NCI-H69 (cell line): ENCODE measurements at regions not wholly inside any gene's neighbourhood (a gene's known extent, or its start where the extent isn't known, plus 50 kb on each side); places are given as distances from the start of the nearest gene placed in this dataset.
"Not testable (repeated sequence)": the region's sequence is repeated elsewhere in the genome, so short reads cannot be mapped to it uniquely, and the experiment has no call there.

ENCODE experiments used
- DNase-seq: peaks from one replicate; lab custom pipeline; 2025; lab: John Stamatoyannopoulos, UW

- peak; percentile 42 for DNase-seq
These were observed 219.3 kb upstream of the HSF2 start for GRCh38 chr6:122180132-122180531.

DNA sequence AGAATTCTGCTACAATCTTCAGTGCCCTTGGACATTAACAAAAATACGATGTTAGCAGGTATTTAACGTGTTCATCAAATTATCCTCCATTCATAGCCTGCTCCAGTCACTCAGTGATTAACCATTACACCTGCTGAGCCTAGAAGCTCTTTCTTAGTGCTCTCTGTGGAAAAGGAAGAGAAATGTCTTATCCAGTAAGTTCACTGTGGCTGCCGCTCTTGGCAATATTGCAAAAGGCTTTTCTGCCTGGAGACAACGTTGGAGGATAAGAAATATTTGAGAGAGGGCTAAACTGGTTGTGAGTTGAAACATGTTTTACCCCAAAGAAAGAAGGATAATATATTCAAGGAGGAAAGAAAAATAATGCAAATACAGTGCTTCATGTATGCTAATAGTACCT is 217.4 kb upstream of the HSF2 start:
- no peak for DNase-seq

GRCh38 chr6:122184401-122184827 is 215.0 kb upstream of the HSF2 start:
- peak; percentile 43 for DNase-seq

GRCh38 chr6:122185458-122185857 is 214.0 kb upstream of the HSF2 start:
- not testable (repeated sequence) for DNase-seq

GRCh38 chr6:122187186-122187585 is 212.3 kb upstream of the HSF2 start:
- DNase-seq: no peak

DNA sequence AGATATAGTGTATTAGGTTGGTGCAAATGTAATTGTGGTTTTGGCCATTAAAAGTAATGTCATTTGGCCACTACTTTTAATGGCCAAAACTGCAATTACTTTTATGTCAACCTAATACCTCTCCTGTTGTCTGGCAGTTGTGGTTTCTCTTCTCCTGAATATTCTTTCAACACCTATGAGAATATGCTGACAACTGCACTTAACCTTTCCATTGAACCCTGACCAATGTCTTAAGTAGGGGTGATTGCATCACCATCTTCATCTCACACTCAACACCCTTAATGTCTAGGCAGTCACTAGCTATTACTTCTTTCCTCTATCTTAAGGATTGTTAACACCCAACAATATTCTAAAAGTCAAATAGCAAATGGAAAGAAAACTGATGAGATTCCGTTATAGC is 200.5 kb upstream of the HSF2 start:
- DNase-seq: no peak

DNA sequence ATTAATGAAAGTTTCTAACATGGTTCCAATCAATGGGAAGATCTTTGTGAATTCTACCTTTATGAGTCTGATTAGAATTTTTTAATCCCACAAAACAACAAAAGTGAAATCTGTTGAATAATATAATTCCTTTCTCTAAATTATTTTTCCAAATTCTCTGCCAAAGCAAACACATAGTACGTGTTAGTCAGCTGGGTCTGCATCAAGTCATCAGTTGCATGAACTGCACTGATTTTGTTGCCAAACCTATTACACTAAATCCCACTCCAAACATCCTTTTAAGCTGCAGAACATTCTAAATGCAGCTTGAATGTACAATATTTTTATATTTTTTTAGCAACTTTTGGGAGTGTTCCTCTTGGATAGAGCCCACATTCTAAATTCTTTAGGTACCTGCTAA is 199.0 kb upstream of the HSF2 start:
- no peak for DNase-seq

GRCh38 chr6:122202576-122203137 is 196.8 kb upstream of the HSF2 start:
- no peak for DNase-seq

GRCh38 chr6:122207061-122207460 is 192.4 kb upstream of the HSF2 start:
- DNase-seq: no peak

DNA sequence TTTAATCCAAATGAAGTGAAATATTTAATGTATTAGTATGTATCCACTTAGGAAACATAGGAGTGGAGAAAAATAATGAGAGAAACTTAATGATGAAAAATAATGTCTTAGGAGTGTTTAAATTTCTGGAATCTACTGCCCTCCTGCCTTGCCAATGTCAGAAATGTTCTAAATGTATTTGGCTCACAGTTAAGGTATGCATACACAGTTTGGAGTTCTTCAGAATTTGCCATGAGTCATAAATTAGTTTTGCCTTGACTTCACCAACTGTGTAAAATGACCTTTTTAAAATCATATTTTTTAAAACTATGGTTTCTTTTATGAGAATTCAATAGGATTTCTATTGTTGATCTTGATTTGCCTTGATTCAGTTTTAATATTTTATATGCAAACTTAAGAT is 191.7 kb upstream of the HSF2 start:
- no peak for DNase-seq

DNA sequence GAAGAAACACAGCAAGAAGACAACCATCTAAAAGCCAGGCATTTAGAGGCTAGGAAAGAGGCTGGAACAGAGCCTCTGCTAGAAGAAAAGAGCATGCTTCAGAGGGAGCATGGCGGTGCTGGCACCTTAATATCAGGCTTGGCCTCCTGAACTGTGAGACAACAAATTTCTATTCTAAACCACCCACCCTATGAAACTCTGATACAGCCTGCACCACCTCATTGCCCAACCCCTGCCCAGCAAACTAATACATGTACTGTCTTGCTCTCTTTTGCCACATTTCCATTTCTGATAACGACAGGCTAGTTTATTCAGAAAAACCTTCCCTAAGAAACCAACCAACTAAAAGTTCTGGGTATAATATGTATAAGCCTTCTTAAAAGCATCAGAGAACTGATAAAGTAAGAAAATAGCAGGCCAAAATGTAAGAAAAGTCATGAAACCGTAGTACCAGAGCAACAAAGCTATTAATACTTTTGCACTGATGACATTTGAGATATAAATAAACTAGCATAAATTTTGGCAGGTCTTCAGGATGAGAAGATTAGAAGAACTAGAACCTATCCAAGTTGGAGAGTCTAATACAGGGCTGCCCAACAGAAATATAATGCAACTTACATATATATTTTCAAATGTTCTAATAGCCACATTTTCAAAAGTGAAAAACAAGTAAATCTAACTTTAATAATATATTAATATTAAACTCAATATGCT is 184.7 kb upstream of the HSF2 start:
- no peak for DNase-seq

DNA sequence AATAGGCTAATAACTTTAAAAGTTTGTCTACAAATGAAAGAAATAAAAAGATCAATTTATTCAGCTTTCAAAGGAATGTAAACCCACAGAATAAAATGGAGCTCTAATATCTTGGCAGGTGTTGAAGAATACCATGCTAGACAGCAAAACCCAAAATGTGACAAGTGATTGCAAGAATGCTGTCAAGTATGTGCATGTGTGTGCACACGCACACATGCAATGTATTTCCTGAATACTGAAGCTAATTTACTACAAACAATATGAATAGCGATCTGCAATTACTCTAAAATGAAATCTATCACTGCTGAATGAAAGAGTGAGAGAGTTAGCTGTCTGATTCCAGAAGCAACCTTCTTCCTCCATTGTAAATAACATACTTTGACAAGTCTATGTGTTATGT is 179.2 kb upstream of the HSF2 start:
- no peak for DNase-seq

GRCh38 chr6:122222761-122223160 is 176.7 kb upstream of the HSF2 start:
- DNase-seq: no peak

GRCh38 chr6:122223251-122223650 is 176.2 kb upstream of the HSF2 start:
- DNase-seq: no peak

GRCh38 chr6:122238861-122239260 is 160.6 kb upstream of the HSF2 start:
- no peak for DNase-seq

DNA sequence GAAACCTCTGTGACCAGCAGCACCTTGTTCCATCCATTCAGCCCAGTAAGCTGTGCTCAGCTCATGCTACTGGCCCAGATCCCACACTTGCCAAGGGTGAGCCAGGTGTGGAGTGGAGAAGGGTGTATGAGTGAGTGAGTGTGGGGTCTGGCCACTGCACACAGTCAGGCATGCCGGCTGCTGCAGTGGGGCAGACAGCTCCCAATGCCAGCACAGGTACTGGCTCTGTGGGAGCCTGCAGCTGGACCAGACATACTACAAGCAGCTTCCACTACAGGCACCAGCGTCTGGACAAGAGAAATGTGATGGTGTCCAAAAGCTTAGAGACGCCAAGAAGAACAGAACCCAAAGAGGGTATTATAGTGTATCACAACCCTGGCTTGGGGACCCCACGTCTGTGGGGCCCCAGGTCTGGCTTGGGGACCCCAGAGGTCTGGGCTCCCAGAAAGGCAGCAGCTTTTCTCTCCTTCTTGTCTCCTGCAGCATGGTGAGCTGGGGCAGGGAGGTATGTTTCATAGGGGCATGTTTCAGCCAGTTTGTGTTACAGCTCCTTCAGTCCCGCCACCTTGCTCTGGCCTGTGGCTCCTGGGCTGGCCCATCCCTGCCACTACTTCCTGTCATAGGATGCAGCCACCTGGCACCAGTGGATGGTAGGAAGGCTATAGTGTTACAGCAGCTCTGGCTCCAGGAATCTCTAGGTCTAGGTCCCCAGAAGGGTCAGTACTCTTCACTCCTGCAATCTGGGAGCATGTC is 152.4 kb upstream of the HSF2 start:
- DNase-seq: no peak

- no peak for DNase-seq
These were observed 151.3 kb upstream of the HSF2 start for GRCh38 chr6:122248001-122248669.

- DNase-seq: no peak
These were observed 150.6 kb upstream of the HSF2 start for GRCh38 chr6:122248844-122249243.

- no peak for DNase-seq
These were observed 140.6 kb upstream of the HSF2 start for GRCh38 chr6:122258839-122259238.

DNA sequence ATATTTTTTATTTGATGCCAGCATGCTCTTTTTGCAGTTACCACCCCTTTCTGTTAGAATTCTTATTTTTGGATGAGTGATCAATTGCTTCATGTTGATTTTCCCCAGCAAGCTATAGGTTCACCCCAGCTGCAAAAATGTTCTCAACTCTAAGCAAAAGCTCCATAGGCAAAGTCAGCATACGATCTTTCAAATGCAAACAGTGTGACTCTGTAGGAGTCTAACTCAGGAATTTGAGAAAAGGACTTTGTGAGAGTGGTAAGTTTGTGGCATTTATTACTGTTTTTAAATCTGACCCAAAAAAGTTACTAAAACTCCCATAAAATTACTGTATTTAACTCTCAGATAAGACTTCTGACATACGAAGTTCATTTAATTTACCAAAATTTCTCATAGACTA is 134.9 kb upstream of the HSF2 start:
- DNase-seq: no peak

DNA sequence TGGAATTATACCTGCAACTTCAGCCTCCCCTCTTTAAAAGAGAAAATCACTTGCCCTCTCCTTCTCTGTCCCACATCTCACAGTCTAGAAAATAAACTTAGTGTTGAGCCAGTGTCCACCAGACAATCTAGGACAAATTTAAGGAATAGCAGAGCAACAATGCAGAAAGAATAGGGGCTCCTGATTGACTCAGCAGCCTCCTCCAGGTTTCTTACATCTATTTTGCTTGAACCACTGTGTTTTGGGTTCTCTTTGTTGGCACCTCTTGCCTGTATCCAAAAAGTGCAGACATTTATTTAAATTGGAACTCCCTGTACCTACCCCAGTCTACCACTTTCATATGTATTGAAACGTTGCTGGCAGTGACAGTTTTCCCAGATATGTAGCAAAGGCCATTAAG is 133.7 kb upstream of the HSF2 start:
- DNase-seq: no peak

DNA sequence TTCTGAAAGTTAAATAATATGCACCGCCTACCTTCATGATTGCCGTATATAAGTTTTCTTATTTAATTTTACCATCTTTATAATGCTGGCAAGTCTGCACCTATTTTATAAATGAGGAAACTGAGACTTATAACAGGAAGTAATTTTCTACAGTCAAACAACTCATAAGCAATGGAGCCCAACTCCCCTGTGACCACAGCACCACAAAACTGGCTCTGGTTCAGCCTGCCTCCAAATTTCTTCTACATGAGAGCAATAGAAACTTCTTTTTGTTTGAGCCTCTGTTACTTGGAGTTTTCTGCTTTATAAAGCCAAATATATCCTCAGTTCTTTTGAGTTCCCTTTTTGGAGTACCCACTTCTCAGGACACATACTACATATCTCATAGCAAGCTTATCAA is 131.1 kb upstream of the HSF2 start:
- no peak for DNase-seq

- DNase-seq: no peak
These were observed 122.8 kb upstream of the HSF2 start for GRCh38 chr6:122276637-122277036.
